OCI-LY1 (cell line): ENCODE measurements at regions not wholly inside any gene's neighbourhood (a gene's known extent, or its start where the extent isn't known, plus 50 kb on each side); places are given as distances from the start of the nearest gene placed in this dataset.

Experiments used
- H2AFZ ChIP-seq: fragments of 200-600 bp; sonication (generic), shearing (Covaris generic); 2 replicates; pipeline ENCODE4 v1.6.0; 2014; ENCODE audit warnings: antibody characterized with exemption, mild to moderate bottlenecking, low read length
- H3F3A ChIP-seq: fragments of 200-600 bp; sonication (generic), shearing (Covaris generic); 2 replicates; pipeline ENCODE4 v1.6.0; 2014; ENCODE audit warnings: mild to moderate bottlenecking, antibody characterized with exemption, low read length, moderate library complexity; ENCODE audit not compliant: insufficient read depth
- H3K27ac ChIP-seq: fragments of 200-600 bp; sonication (generic); 2 replicates; pipeline ENCODE4 v1.5.1; 2014; ENCODE audit warnings: low read length, mixed run types, mild to moderate bottlenecking, low read depth; ENCODE audit not compliant: poor library complexity, severe bottlenecking
- H3K27me3 ChIP-seq: fragments of 200-600 bp; sonication (generic); 2 replicates; pipeline ENCODE4 v1.6.0; 2014; ENCODE audit warnings: antibody characterized with exemption, mild to moderate bottlenecking, low read length, moderate library complexity; ENCODE audit not compliant: insufficient read depth
- H3K36me3 ChIP-seq: fragments of 200-600 bp; sonication (generic); 2 replicates; pipeline ENCODE4 v1.6.1; 2014; ENCODE audit warnings: mild to moderate bottlenecking, antibody characterized with exemption, low read length, moderate library complexity, mixed read lengths; ENCODE audit not compliant: insufficient read depth
- H3K4me1 ChIP-seq: fragments of 200-600 bp; sonication (generic); 2 replicates; pipeline ENCODE4 v1.5.1; 2014; ENCODE audit warnings: mild to moderate bottlenecking, low read length, moderate library complexity; ENCODE audit not compliant: insufficient read depth, severe bottlenecking
- H3K4me2 ChIP-seq: fragments of 200-600 bp; sonication (generic), shearing (Covaris generic); 2 replicates; pipeline ENCODE4 v1.6.1; 2014; ENCODE audit warnings: low read length
- H3K4me3 ChIP-seq: fragments of 200-600 bp; sonication (generic); 2 replicates; pipeline ENCODE4 v1.5.1; 2014; ENCODE audit warnings: low read length, low read depth, mild to moderate bottlenecking, mixed read lengths; ENCODE audit not compliant: poor library complexity, severe bottlenecking
- H3K79me2 ChIP-seq: fragments of 200-600 bp; shearing (Covaris generic); 2 replicates; pipeline ENCODE4 v1.6.1; 2016; ENCODE audit warnings: mixed run types, low read length, mixed read lengths; ENCODE audit not compliant: insufficient read depth
- H3K9ac ChIP-seq: fragments of 200-600 bp; sonication (generic), shearing (Covaris generic); 2 replicates; pipeline ENCODE4 v1.6.1; 2014; ENCODE audit warnings: mild to moderate bottlenecking, low read length, mixed read lengths
- H3K9me2 ChIP-seq: fragments of 200-600 bp; sonication (generic), shearing (Covaris generic); 2 replicates; pipeline ENCODE4 v1.6.1; 2014; ENCODE audit warnings: low read depth, mild to moderate bottlenecking, low read length, mixed read lengths
- H3K9me3 ChIP-seq: fragments of 200-600 bp; shearing (Covaris generic); 2 replicates; pipeline ENCODE4 v1.6.1; 2014; ENCODE audit warnings: low read length, mixed read lengths
- H4K20me1 ChIP-seq: fragments of 200-600 bp; sonication (generic), shearing (Covaris generic); 2 replicates; pipeline ENCODE4 v1.6.0; 2016; ENCODE audit warnings: mild to moderate bottlenecking, low read length; ENCODE audit not compliant: insufficient read depth
- CTCF ChIP-seq: fragments of 200-600 bp; sonication (generic), shearing (Covaris generic); IDR thresholded peaks from 2 replicates; pipeline ENCODE4 v1.5.1; 2017; ENCODE audit warnings: mild to moderate bottlenecking, antibody characterized with exemption, low read length, moderate library complexity, mixed read lengths
- EZH2 ChIP-seq: fragments of 200-600 bp; sonication (generic), shearing (Covaris generic); IDR thresholded peaks from 2 replicates; pipeline ENCODE4 v1.8.0; 2017; ENCODE audit warnings: borderline replicate concordance, mixed run types, mild to moderate bottlenecking, antibody characterized with exemption, low read length, moderate library complexity, mixed read lengths

GRCh38 chr2:104213758-104214157, 640.2 kb upstream of the POU3F3 start:
- Histone ChIP-seq H3F3A (no peaks in the 10 kb centered on the region), H3K9me2 (no peaks in the 10 kb centered on the region), H3K79me2 (no peaks in the 10 kb centered on the region), H3K27me3 (no peaks in the 10 kb centered on the region), H3K9me3 (no peaks in the 10 kb centered on the region), H3K4me1 (peaks cover 22% of the 10 kb centered on the region), H3K4me3 (no peak overlapping the region), H3K27ac (no peak overlapping the region), H4K20me1 (no peaks in the 10 kb centered on the region), H3K36me3 (no peaks in the 10 kb centered on the region; the same call in 1 of the 2 replicates), H2AFZ (no peak overlapping the region), H3K9ac (no peak overlapping the region), H3K4me2 (no peak overlapping the region)
- TF ChIP-seq EZH2 (no peak), CTCF (no peak)

- H3K27me3 ChIP-seq: no peaks in the 10 kb centered on the region
- peaks cover 22% of the 10 kb centered on the region for H3K4me1 ChIP-seq
- no peak overlapping the region for H3K27ac ChIP-seq
- TF ChIP-seq CTCF (no peak), EZH2 (no peak)
- no peak overlapping the region for H3K9ac ChIP-seq
- no peak overlapping the region for H2AFZ ChIP-seq
- H3K79me2 ChIP-seq: no peaks in the 10 kb centered on the region
- H3K9me3 ChIP-seq: no peaks in the 10 kb centered on the region
- H3F3A ChIP-seq: no peaks in the 10 kb centered on the region
- no peaks in the 10 kb centered on the region for H3K9me2 ChIP-seq
- H3K4me2 ChIP-seq: no peak overlapping the region
- H3K4me3 ChIP-seq: no peak overlapping the region
- H4K20me1 ChIP-seq: no peaks in the 10 kb centered on the region
- no peaks in the 10 kb centered on the region; the same call in 1 of the 2 replicates for H3K36me3 ChIP-seq
These were observed 638.4 kb upstream of the POU3F3 start for GRCh38 chr2:104215269-104216161.

- Histone ChIP-seq H3K9me2 (no peaks in the 10 kb centered on the region), H3K4me1 (no peaks in the 10 kb centered on the region), H3K4me2 (no peak overlapping the region), H3K27ac (no peak overlapping the region), H4K20me1 (no peaks in the 10 kb centered on the region), H3K9me3 (no peaks in the 10 kb centered on the region), H3K79me2 (no peaks in the 10 kb centered on the region), H2AFZ (no peak overlapping the region), H3K27me3 (no peaks in the 10 kb centered on the region), H3K36me3 (no peaks in the 10 kb centered on the region), H3K4me3 (no peak overlapping the region), H3K9ac (no peak overlapping the region), H3F3A (no peaks in the 10 kb centered on the region)
- no peak for TF ChIP-seq EZH2
- no peak for TF ChIP-seq CTCF
These were observed 620.3 kb upstream of the POU3F3 start for GRCh38 chr2:104233591-104233990.
